HL-60 (cell line): ENCODE measurements at regions not wholly inside any gene's neighbourhood (a gene's known extent, or its start where the extent isn't known, plus 50 kb on each side); places are given as distances from the start of the nearest gene placed in this dataset.

ENCODE experiments used
- DNase-seq, 2 experiments: peaks; one replicate each; pipeline ENCODE4 v3.0.0-alpha.2; 2010 to 2020; ENCODE audit warnings: low read depth in 1 of 2, low spot score in 1 of 2
- H3K27ac ChIP-seq: fragments of 250-450 bp; sonication (Bioruptor Pico); replicated peaks from 2 replicates; pipeline ENCODE4 v1.5.1; 2020; ENCODE audit warnings: mild to moderate bottlenecking, moderate library complexity
- H3K27me3 ChIP-seq: fragments of 250-450 bp; sonication (Bioruptor Pico); 2 replicates; pipeline ENCODE4 v1.5.1; 2021; ENCODE audit warnings: mild to moderate bottlenecking, moderate library complexity; ENCODE audit not compliant: insufficient read depth, poor library complexity, severe bottlenecking
- H3K4me3 ChIP-seq: replicated peaks from 2 replicates; pipeline ENCODE4 v1.5.1; 2011; ENCODE audit warnings: mild to moderate bottlenecking, control low read depth, low read length; ENCODE audit not compliant: insufficient read depth
- CTCF ChIP-seq: IDR thresholded peaks from one replicate; pipeline ENCODE4 v1.5.1; 2011; ENCODE audit warnings: low read length, control low read depth, inconsistent platforms; ENCODE audit not compliant: insufficient read depth
- GABPA ChIP-seq: IDR thresholded peaks from 2 replicates; pipeline ENCODE4 v1.6.1; 2012; ENCODE audit warnings: low read depth
- POLR2AphosphoS5 ChIP-seq: IDR thresholded peaks from 2 replicates; pipeline ENCODE4 v1.6.1; 2012; ENCODE audit warnings: low read depth
- REST ChIP-seq: IDR thresholded peaks from 2 replicates; pipeline ENCODE4 v1.6.1; 2012; ENCODE audit warnings: low read depth; ENCODE audit not compliant: insufficient replicate concordance
- SPI1 ChIP-seq: IDR thresholded peaks from 2 replicates; pipeline ENCODE4 v1.6.1; 2012; ENCODE audit warnings: low read depth, mild to moderate bottlenecking, borderline replicate concordance

DNA sequence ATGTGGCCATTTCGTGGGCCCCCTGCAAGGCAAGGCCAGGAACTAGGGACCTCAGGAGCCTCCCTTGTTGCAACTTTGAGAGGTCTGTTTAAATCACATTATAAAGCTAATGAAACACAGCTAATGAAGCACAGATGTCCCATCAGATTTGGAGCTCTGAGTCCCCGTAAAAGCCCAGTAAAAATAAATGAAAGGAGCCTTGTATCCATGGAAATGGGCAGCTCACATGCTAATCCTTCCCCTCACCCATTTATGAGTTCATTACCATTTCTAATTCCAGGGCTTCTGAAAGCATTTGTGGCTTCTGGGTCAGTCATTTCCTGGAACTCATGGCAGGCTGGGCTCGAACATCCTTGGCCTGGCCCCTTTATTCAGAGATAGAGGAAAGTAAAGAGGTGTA is 274.8 kb downstream of the SS18 start:
- Histone ChIP-seq H3K27ac (no peak overlapping the region), H3K4me3 (no peak overlapping the region), H3K27me3 (no peaks in the 10 kb centered on the region)
- TF ChIP-seq REST = no peak
- TF ChIP-seq SPI1 = no peak
- TF ChIP-seq CTCF = no peak
- no peak for TF ChIP-seq GABPA
- TF ChIP-seq POLR2AphosphoS5 = no peak
- no peak for DNase-seq

DNA sequence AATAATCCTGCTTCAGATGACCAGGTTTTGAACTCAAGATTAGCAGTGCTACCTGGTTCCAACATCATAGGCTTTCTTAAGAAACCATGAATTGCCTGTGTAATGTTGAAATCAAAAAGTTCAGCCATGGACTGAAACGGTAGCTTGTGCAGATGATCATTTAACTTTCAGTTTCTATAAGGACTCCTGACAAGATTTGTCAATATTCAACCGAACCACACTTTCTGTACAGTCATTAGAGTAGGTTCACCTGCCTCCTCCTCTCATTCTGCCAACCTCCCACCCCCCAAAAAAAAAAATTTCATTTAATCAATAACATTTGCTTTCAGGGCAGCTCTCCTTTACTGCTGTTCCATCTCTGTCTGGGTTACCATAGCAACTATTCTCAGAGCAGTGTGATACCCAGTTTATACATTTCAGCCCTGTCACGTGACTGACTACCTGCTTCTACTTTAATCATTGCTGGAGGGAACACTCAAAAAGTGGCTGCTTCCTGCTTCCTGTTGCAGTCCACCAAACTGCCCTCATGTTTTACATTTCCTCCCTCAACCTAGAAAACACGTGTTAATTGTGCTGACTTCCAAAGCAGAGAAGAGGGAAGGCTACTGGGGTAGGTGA is 275.5 kb downstream of the SS18 start:
- TF ChIP-seq GABPA (no peak), REST (no peak), CTCF (no peak), SPI1 (no peak), POLR2AphosphoS5 (no peak)
- no peaks in the 10 kb centered on the region for H3K27me3 ChIP-seq

DNA sequence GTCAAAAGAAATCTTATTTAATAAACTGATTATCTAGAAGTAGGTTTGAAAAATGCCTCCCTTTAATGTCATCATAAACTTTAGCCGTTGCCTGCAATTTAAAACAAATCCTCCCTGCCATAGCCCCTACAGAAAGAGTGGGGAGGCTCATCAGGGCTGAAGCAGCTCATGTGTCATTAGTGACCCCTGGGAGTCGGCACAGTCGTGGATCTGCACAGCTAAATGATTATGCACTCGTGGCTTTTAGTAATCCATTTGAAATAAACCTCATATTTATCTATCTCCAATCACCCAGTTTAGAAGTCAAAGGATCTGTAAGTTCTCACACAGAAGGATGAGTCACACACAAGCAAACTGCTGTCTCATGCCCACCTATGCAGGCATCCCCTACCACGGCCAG is 277.3 kb downstream of the SS18 start:
- TF ChIP-seq GABPA (no peak), REST (no peak), POLR2AphosphoS5 (no peak), SPI1 (no peak), CTCF (no peak)
- DNase-seq = no peak
- Histone ChIP-seq H3K27ac (no peak overlapping the region), H3K27me3 (no peaks in the 10 kb centered on the region), H3K4me3 (no peak overlapping the region)

More for the DNA sequence above, 275.5 kb downstream of the SS18 start:
- no peak for DNase-seq
- Histone ChIP-seq H3K27ac (no peak overlapping the region), H3K4me3 (no peak overlapping the region)
